GM18505 (cell line): ENCODE measurements at regions not wholly inside any gene's neighbourhood (a gene's known extent, or its start where the extent isn't known, plus 50 kb on each side); places are given as distances from the start of the nearest gene placed in this dataset.

Experiments
- ATAC-seq: cut with Tn5 transposase; IDR thresholded peaks from one replicate; pipeline ENCODE4 v1.9.1; 2021; ENCODE audit not compliant: unreplicated experiment
- POLR2A ChIP-seq: IDR thresholded peaks from 4 replicates; pipeline ENCODE4 v1.6.1; 2011; ENCODE audit warnings: borderline replicate concordance; ENCODE audit not compliant: insufficient read depth, insufficient read length; ENCODE audit errors: extremely low read depth

GRCh38 chr6:54598787-54599313 is 247.7 kb upstream of the FAM83B start:
- no peak for TF ChIP-seq POLR2A
- ATAC-seq = no peak

- no peak for ATAC-seq
- no peak for TF ChIP-seq POLR2A
These were observed 244.8 kb upstream of the FAM83B start for GRCh38 chr6:54601600-54602300.

GRCh38 chr6:54602591-54602990 is 244.0 kb upstream of the FAM83B start:
- no peak for ATAC-seq
- TF ChIP-seq POLR2A = no peak

- ATAC-seq = no peak
- no peak for TF ChIP-seq POLR2A
These were observed 236.6 kb upstream of the FAM83B start for GRCh38 chr6:54609981-54610380.

GRCh38 chr6:54613596-54613995 is 233.0 kb upstream of the FAM83B start:
- no peak for TF ChIP-seq POLR2A
- no peak for ATAC-seq

GRCh38 chr6:54614499-54615195 is 231.9 kb upstream of the FAM83B start:
- no peak for ATAC-seq
- TF ChIP-seq POLR2A = no peak

GRCh38 chr6:54617730-54618129 is 228.8 kb upstream of the FAM83B start:
- no peak for ATAC-seq

GRCh38 chr6:54618572-54618971 is 228.0 kb upstream of the FAM83B start:
- no peak for ATAC-seq
- no peak for TF ChIP-seq POLR2A

More at GRCh38 chr6:54617730-54618129, 228.8 kb upstream of the FAM83B start:
- TF ChIP-seq POLR2A = no peak

- ATAC-seq = no peak
- no peak for TF ChIP-seq POLR2A
These were observed 227.5 kb upstream of the FAM83B start for GRCh38 chr6:54619102-54619501.

- ATAC-seq = peak; percentile 87
These were observed 225.3 kb upstream of the FAM83B start for GRCh38 chr6:54621285-54621684.

GRCh38 chr6:54624216-54624615 is 222.4 kb upstream of the FAM83B start:
- ATAC-seq = no peak
- no peak for TF ChIP-seq POLR2A

More at GRCh38 chr6:54621285-54621684, 225.3 kb upstream of the FAM83B start:
- TF ChIP-seq POLR2A = no peak

- no peak for ATAC-seq
- no peak for TF ChIP-seq POLR2A
These were observed 221.8 kb upstream of the FAM83B start for GRCh38 chr6:54624779-54625178.

GRCh38 chr6:54629131-54629530 is 217.4 kb upstream of the FAM83B start:
- ATAC-seq = no peak
- TF ChIP-seq POLR2A = no peak

- no peak for TF ChIP-seq POLR2A
- no peak for ATAC-seq
These were observed 213.5 kb upstream of the FAM83B start for GRCh38 chr6:54632984-54633565.

GRCh38 chr6:54633601-54634000 is 213.0 kb upstream of the FAM83B start:
- TF ChIP-seq POLR2A = no peak
- no peak for ATAC-seq

- ATAC-seq = no peak
- no peak for TF ChIP-seq POLR2A
These were observed 205.7 kb upstream of the FAM83B start for GRCh38 chr6:54640911-54641310.
